ENCODE measurements at regions not wholly inside any gene's neighbourhood (a gene's known extent, or its start where the extent isn't known, plus 50 kb on each side); places are given as distances from the start of the nearest gene placed in this dataset.

DNA sequence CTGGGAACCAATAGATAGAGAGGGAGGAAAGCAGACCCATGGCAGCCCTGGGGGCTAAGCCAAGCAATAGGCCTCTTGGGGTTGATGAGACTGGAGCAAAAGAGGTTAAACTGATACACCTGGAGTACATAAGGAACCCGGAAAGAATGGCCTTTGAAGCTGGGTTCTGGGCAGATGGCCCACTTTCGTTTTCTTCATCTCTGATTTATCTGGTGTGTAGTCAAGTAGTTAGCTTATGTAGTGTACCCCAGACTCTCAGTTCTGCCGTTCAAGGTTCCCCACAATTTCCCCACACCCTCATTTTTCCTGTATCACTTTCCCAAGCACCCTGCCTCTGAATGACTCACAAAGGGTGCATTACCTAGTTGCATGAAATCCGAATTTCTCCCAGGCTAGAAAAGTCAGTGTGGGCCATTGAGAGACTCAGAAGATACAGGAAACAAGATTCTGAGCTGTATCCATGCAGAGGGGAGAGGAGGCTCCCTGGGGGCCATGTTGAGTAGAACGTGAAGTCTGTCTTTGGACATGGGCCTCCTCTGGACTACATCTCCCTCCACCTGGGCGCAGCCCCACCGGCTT lies 235.0 kb downstream of the LOXHD1 start:
- H2AFZ ChIP-seq (ENCODE audit: low read depth, low read length) = no peak overlapping the region
- no peak overlapping the region for H3K4me3 ChIP-seq (ENCODE audit: low read length)
- no peaks in the 10 kb centered on the region for H3K27me3 ChIP-seq (ENCODE audit: insufficient read depth, low read depth, low read length)
- no peaks in the 10 kb centered on the region for H3K9me3 ChIP-seq (ENCODE audit: low read length)
- no peak overlapping the region for H3K9ac ChIP-seq (ENCODE audit: low read length)
- TF ChIP-seq EP300 (conservative IDR thresholded peaks at IDR 0.05; ENCODE audit: poor library complexity, severe bottlenecking) = no peak
- no peak for TF ChIP-seq RAD21 (conservative IDR thresholded peaks at IDR 0.05)
- H3K4me2 ChIP-seq (ENCODE audit: low read length) = no peak overlapping the region
- no peaks in the 10 kb centered on the region for H3K36me3 ChIP-seq (ENCODE audit: insufficient read depth, low read length)
- H3F3A ChIP-seq (ENCODE audit: insufficient read depth, low read length, poor library complexity, severe bottlenecking) = no peaks in the 10 kb centered on the region
- no peaks in the 10 kb centered on the region for H4K20me1 ChIP-seq (ENCODE audit: insufficient read depth)
- no peak overlapping the region for H3K27ac ChIP-seq (ENCODE audit: low read length)
- H3K9me2 ChIP-seq (ENCODE audit: insufficient read depth, low read length) = no peaks in the 10 kb centered on the region
- no peaks in the 10 kb centered on the region for H3K79me2 ChIP-seq (replicated peaks; ENCODE audit: insufficient read depth, low read length)

GRCh38 chr18:46422552-46423055 lies 234.4 kb downstream of the LOXHD1 start:
- no peak for TF ChIP-seq EZH2 (IDR thresholded peaks at IDR 0.05; ENCODE audit: borderline replicate concordance, insufficient read depth, low read length, poor library complexity, severe bottlenecking)
- H3K36me3 ChIP-seq (ENCODE audit: insufficient read depth, low read length) = no peaks in the 10 kb centered on the region
- no peaks in the 10 kb centered on the region for H3F3A ChIP-seq (ENCODE audit: insufficient read depth, low read length, poor library complexity, severe bottlenecking)
- H4K20me1 ChIP-seq (ENCODE audit: insufficient read depth) = no peaks in the 10 kb centered on the region
- H3K27ac ChIP-seq (ENCODE audit: low read length) = no peak overlapping the region
- no peaks in the 10 kb centered on the region for H3K9me3 ChIP-seq (ENCODE audit: low read length)
- H3K4me2 ChIP-seq (ENCODE audit: low read length) = no peak overlapping the region
- H3K79me2 ChIP-seq (replicated peaks; ENCODE audit: insufficient read depth, low read length) = no peaks in the 10 kb centered on the region
- no peak overlapping the region for H3K4me3 ChIP-seq (ENCODE audit: low read length)
- H3K27me3 ChIP-seq (ENCODE audit: insufficient read depth, low read depth, low read length) = no peaks in the 10 kb centered on the region
- H3K9me2 ChIP-seq (ENCODE audit: insufficient read depth, low read length) = no peaks in the 10 kb centered on the region
- no peak overlapping the region for H2AFZ ChIP-seq (ENCODE audit: low read depth, low read length)
- H3K9ac ChIP-seq (ENCODE audit: low read length) = no peak overlapping the region

GRCh38 chr18:46423226-46423805 lies 233.7 kb downstream of the LOXHD1 start:
- no peaks in the 10 kb centered on the region for H4K20me1 ChIP-seq (ENCODE audit: insufficient read depth)
- H3K4me3 ChIP-seq (ENCODE audit: low read length) = no peak overlapping the region
- H3K4me2 ChIP-seq (ENCODE audit: low read length) = no peak overlapping the region
- no peaks in the 10 kb centered on the region for H3K9me3 ChIP-seq (ENCODE audit: low read length)
- H3K9me2 ChIP-seq (ENCODE audit: insufficient read depth, low read length) = no peaks in the 10 kb centered on the region
- no peak overlapping the region for H2AFZ ChIP-seq (ENCODE audit: low read depth, low read length)
- no peak overlapping the region for H3K27ac ChIP-seq (ENCODE audit: low read length)
- H3K9ac ChIP-seq (ENCODE audit: low read length) = no peak overlapping the region
- H3K36me3 ChIP-seq (ENCODE audit: insufficient read depth, low read length) = no peaks in the 10 kb centered on the region
- H3K27me3 ChIP-seq (ENCODE audit: insufficient read depth, low read depth, low read length) = no peaks in the 10 kb centered on the region
- no peaks in the 10 kb centered on the region for H3K79me2 ChIP-seq (replicated peaks; ENCODE audit: insufficient read depth, low read length)
- H3F3A ChIP-seq (ENCODE audit: insufficient read depth, low read length, poor library complexity, severe bottlenecking) = no peaks in the 10 kb centered on the region
- TF ChIP-seq EZH2 (IDR thresholded peaks at IDR 0.05; ENCODE audit: borderline replicate concordance, insufficient read depth, low read length, poor library complexity, severe bottlenecking) = no peak
- no peak for TF ChIP-seq POLR2AphosphoS5 (IDR thresholded peaks at IDR 0.05)
- TF ChIP-seq, protein P1, sequence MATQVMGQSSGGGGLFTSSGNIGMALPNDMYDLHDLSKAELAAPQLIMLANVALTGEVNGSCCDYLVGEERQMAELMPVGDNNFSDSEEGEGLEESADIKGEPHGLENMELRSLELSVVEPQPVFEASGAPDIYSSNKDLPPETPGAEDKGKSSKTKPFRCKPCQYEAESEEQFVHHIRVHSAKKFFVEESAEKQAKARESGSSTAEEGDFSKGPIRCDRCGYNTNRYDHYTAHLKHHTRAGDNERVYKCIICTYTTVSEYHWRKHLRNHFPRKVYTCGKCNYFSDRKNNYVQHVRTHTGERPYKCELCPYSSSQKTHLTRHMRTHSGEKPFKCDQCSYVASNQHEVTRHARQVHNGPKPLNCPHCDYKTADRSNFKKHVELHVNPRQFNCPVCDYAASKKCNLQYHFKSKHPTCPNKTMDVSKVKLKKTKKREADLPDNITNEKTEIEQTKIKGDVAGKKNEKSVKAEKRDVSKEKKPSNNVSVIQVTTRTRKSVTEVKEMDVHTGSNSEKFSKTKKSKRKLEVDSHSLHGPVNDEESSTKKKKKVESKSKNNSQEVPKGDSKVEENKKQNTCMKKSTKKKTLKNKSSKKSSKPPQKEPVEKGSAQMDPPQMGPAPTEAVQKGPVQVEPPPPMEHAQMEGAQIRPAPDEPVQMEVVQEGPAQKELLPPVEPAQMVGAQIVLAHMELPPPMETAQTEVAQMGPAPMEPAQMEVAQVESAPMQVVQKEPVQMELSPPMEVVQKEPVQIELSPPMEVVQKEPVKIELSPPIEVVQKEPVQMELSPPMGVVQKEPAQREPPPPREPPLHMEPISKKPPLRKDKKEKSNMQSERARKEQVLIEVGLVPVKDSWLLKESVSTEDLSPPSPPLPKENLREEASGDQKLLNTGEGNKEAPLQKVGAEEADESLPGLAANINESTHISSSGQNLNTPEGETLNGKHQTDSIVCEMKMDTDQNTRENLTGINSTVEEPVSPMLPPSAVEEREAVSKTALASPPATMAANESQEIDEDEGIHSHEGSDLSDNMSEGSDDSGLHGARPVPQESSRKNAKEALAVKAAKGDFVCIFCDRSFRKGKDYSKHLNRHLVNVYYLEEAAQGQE (IDR thresholded peaks at IDR 0.05; ENCODE audit: borderline replicate concordance) = no peak
- TF ChIP-seq RAD21 (conservative IDR thresholded peaks at IDR 0.05) = no peak
- no peak for TF ChIP-seq EP300 (conservative IDR thresholded peaks at IDR 0.05; ENCODE audit: poor library complexity, severe bottlenecking)
- no peak for TF ChIP-seq MXI1 (conservative IDR thresholded peaks at IDR 0.05; ENCODE audit: poor library complexity, severe bottlenecking)
- TF ChIP-seq, protein P2, sequence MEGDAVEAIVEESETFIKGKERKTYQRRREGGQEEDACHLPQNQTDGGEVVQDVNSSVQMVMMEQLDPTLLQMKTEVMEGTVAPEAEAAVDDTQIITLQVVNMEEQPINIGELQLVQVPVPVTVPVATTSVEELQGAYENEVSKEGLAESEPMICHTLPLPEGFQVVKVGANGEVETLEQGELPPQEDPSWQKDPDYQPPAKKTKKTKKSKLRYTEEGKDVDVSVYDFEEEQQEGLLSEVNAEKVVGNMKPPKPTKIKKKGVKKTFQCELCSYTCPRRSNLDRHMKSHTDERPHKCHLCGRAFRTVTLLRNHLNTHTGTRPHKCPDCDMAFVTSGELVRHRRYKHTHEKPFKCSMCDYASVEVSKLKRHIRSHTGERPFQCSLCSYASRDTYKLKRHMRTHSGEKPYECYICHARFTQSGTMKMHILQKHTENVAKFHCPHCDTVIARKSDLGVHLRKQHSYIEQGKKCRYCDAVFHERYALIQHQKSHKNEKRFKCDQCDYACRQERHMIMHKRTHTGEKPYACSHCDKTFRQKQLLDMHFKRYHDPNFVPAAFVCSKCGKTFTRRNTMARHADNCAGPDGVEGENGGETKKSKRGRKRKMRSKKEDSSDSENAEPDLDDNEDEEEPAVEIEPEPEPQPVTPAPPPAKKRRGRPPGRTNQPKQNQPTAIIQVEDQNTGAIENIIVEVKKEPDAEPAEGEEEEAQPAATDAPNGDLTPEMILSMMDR (IDR thresholded peaks at IDR 0.05; ENCODE audit: poor library complexity, severe bottlenecking) = no peak
- TF ChIP-seq SMC3 (conservative IDR thresholded peaks at IDR 0.05; ENCODE audit: poor library complexity) = no peak
- TF ChIP-seq TAF1 (IDR thresholded peaks at IDR 0.05; ENCODE audit: low read depth) = no peak

Data from neural cell (in vitro differentiated cells).